ENCODE measurements at regions not wholly inside any gene's neighbourhood (a gene's known extent, or its start where the extent isn't known, plus 50 kb on each side); places are given as distances from the start of the nearest gene placed in this dataset.

- Mint-ChIP-seq H3K27me3 (ENCODE audit: unreplicated experiment) (no peaks in the 10 kb centered on the region), H3K4me1 (ENCODE audit: low read depth, unreplicated experiment) (no peaks in the 10 kb centered on the region), H3K4me3 (ENCODE audit: low read depth, unreplicated experiment) (no peak overlapping the region), H3K9me3 (ENCODE audit: low read depth, unreplicated experiment) (peaks cover 7% of the 10 kb centered on the region), H3K36me3 (ENCODE audit: insufficient read depth, unreplicated experiment) (no peaks in the 10 kb centered on the region), H3K27ac (ENCODE audit: unreplicated experiment) (no peak overlapping the region)
- no TSS peak for BruUV-seq (replicated peaks)
- TF ChIP-seq CTCF (IDR thresholded peaks at IDR 0.05; ENCODE audit: unreplicated experiment): no peak
- intact Hi-C loops (cut with micrococcal nuclease; ENCODE audit: unreplicated experiment): no loop called here
- DNase-seq: peak; percentile 23
- CTCF ChIA-PET: no interaction called here
These were observed 337.5 kb downstream of the CDH9 start for GRCh38 chr5:26700759-26701384.

GRCh38 chr5:26692952-26693351, 345.4 kb downstream of the CDH9 start:
- H3K36me3 Mint-ChIP-seq (ENCODE audit: insufficient read depth, unreplicated experiment): no peaks in the 10 kb centered on the region
- no peak overlapping the region for H3K4me3 Mint-ChIP-seq (ENCODE audit: low read depth, unreplicated experiment)
- no peak for TF ChIP-seq CTCF (IDR thresholded peaks at IDR 0.05; ENCODE audit: unreplicated experiment)
- no peak overlapping the region for H3K27ac Mint-ChIP-seq (ENCODE audit: unreplicated experiment)
- H3K9me3 Mint-ChIP-seq (ENCODE audit: low read depth, unreplicated experiment): peaks cover 6% of the 10 kb centered on the region
- CTCF ChIA-PET: no interaction called here
- H3K27me3 Mint-ChIP-seq (ENCODE audit: unreplicated experiment): no peaks in the 10 kb centered on the region
- H3K4me1 Mint-ChIP-seq (ENCODE audit: low read depth, unreplicated experiment): no peaks in the 10 kb centered on the region
- DNase-seq: no peak
- no TSS peak for BruUV-seq (replicated peaks)
- intact Hi-C loops (cut with micrococcal nuclease; ENCODE audit: unreplicated experiment): no loop called here

- no peaks in the 10 kb centered on the region for H3K36me3 Mint-ChIP-seq (ENCODE audit: insufficient read depth, unreplicated experiment)
- CTCF ChIA-PET: no interaction called here
- TF ChIP-seq CTCF (IDR thresholded peaks at IDR 0.05; ENCODE audit: unreplicated experiment): no peak
- no TSS peak for BruUV-seq (replicated peaks)
- intact Hi-C loops (cut with micrococcal nuclease; ENCODE audit: unreplicated experiment): no loop called here
- H3K4me1 Mint-ChIP-seq (ENCODE audit: low read depth, unreplicated experiment): no peaks in the 10 kb centered on the region
- DNase-seq: no peak
- H3K4me3 Mint-ChIP-seq (ENCODE audit: low read depth, unreplicated experiment): no peak overlapping the region
- H3K27ac Mint-ChIP-seq (ENCODE audit: unreplicated experiment): no peak overlapping the region
- H3K9me3 Mint-ChIP-seq (ENCODE audit: low read depth, unreplicated experiment): peaks cover 6% of the 10 kb centered on the region
- H3K27me3 Mint-ChIP-seq (ENCODE audit: unreplicated experiment): no peaks in the 10 kb centered on the region
These were observed 346.9 kb downstream of the CDH9 start for GRCh38 chr5:26691486-26691885.

- Mint-ChIP-seq H3K27me3 (ENCODE audit: unreplicated experiment) (no peaks in the 10 kb centered on the region), H3K36me3 (ENCODE audit: insufficient read depth, unreplicated experiment) (no peaks in the 10 kb centered on the region), H3K4me1 (ENCODE audit: low read depth, unreplicated experiment) (no peaks in the 10 kb centered on the region), H3K4me3 (ENCODE audit: low read depth, unreplicated experiment) (no peak overlapping the region), H3K9me3 (ENCODE audit: low read depth, unreplicated experiment) (peaks cover 6% of the 10 kb centered on the region), H3K27ac (ENCODE audit: unreplicated experiment) (no peak overlapping the region)
- TF ChIP-seq CTCF (IDR thresholded peaks at IDR 0.05; ENCODE audit: unreplicated experiment): no peak
- intact Hi-C loops (cut with micrococcal nuclease; ENCODE audit: unreplicated experiment): no loop called here
- no peak for DNase-seq
- BruUV-seq (replicated peaks): no TSS peak
- CTCF ChIA-PET: no interaction called here
These were observed 347.9 kb downstream of the CDH9 start for GRCh38 chr5:26690511-26690910.

Measured in Calu3 (cell line).